ENCODE measurements at regions not wholly inside any gene's neighbourhood (a gene's known extent, or its start where the extent isn't known, plus 50 kb on each side); places are given as distances from the start of the nearest gene placed in this dataset.

- no peak overlapping the region for H3K4me2 ChIP-seq (replicated peaks; ENCODE audit: low read depth, low read length, poor library complexity, severe bottlenecking)
- no peak overlapping the region for H3K4me3 Mint-ChIP-seq
- WGBS (ENCODE audit: insufficient coverage) = 100% methylated on average over 7 of the region's 8 CpGs
Observed at GRCh38 chr2:196537311-196537710, 102.2 kb upstream of the CCDC150 start.

DNA sequence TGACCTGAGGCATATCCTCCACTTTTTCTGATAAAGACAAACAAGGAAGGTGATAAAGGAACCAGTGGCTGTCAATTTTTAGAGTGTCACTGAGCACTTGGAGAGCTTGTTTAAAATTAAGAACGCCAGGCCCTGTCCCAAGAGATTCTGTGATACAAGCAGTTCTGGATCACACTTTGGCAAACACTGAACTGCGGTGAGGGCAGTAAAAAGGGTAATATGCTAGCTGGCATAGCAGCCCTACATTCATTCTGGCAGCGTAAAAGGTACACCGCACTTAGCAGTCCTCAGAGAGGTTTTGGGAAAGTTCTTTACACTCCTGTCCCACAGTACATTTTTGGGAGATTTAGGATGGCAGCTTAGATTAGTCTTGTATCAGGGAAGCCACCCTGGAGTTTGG is 101.3 kb upstream of the CCDC150 start:
- POLR2A ChIA-PET = no interaction called here

More at GRCh38 chr2:196537311-196537710, 102.2 kb upstream of the CCDC150 start:
- ATAC-seq (ENCODE audit: low read depth) (no peak), DNase-seq (no peak)
- Histone ChIP-seq H3K79me2 (ENCODE audit: control insufficient read depth, insufficient read depth, low read length) (no peaks in the 10 kb centered on the region), H2AFZ (ENCODE audit: insufficient read depth, low read depth, low read length, poor library complexity, severe bottlenecking) (no peak overlapping the region), H3K4me3 (ENCODE audit: control extremely low read depth in 1 of 5, extremely low read depth in 1 of 5, insufficient read depth in 1 of 5, low read depth in 2 of 5, low read length in 4 of 5) (no peak overlapping the region), H3K4me1 (ENCODE audit: control insufficient read depth in 2 of 2, insufficient read depth in 2 of 2, low read length in 2 of 2) (no peaks in the 10 kb centered on the region), H3K36me3 (replicated peaks in 1 of 2; ENCODE audit: control extremely low read depth in 1 of 2, control insufficient read depth in 1 of 2, extremely low read depth in 1 of 2, insufficient read depth in 2 of 2, low read length in 1 of 2) (no peaks in the 10 kb centered on the region), H4K20me1 (ENCODE audit: control insufficient read depth, insufficient read depth, low read length, poor library complexity, severe bottlenecking) (no peaks in the 10 kb centered on the region), H3K9me3 (ENCODE audit: control extremely low read depth in 1 of 3, control insufficient read depth in 2 of 3, insufficient read depth in 1 of 3, low read length in 2 of 3) (no peaks in the 10 kb centered on the region), H3K9ac (ENCODE audit: low read length) (no peak overlapping the region), H3K27ac (ENCODE audit: low read length in 2 of 2) (no peak overlapping the region), H3K27me3 (replicated peaks in 1 of 4; ENCODE audit: control extremely low read depth in 1 of 4, control insufficient read depth in 3 of 4, insufficient read depth in 4 of 4, low read length in 3 of 4) (no peaks in the 10 kb centered on the region)
- CTCF ChIA-PET = no interaction called here
- POLR2A ChIA-PET = no interaction called here
- Mint-ChIP-seq H3K9me3 (ENCODE audit: insufficient read depth) (no peaks in the 10 kb centered on the region), H3K27me3 (peaks cover 9% of the 10 kb centered on the region), H3K27ac (no peak overlapping the region), H3K4me1 (no peaks in the 10 kb centered on the region)
- TF ChIP-seq, protein P1, sequence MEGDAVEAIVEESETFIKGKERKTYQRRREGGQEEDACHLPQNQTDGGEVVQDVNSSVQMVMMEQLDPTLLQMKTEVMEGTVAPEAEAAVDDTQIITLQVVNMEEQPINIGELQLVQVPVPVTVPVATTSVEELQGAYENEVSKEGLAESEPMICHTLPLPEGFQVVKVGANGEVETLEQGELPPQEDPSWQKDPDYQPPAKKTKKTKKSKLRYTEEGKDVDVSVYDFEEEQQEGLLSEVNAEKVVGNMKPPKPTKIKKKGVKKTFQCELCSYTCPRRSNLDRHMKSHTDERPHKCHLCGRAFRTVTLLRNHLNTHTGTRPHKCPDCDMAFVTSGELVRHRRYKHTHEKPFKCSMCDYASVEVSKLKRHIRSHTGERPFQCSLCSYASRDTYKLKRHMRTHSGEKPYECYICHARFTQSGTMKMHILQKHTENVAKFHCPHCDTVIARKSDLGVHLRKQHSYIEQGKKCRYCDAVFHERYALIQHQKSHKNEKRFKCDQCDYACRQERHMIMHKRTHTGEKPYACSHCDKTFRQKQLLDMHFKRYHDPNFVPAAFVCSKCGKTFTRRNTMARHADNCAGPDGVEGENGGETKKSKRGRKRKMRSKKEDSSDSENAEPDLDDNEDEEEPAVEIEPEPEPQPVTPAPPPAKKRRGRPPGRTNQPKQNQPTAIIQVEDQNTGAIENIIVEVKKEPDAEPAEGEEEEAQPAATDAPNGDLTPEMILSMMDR (IDR thresholded peaks at IDR 0.05) = no peak
- TF ChIP-seq EZH2 (IDR thresholded peaks at IDR 0.05; ENCODE audit: borderline replicate concordance, insufficient read depth, low read depth, low read length, poor library complexity, severe bottlenecking) = no peak
- intact Hi-C loops (cut with micrococcal nuclease) = no loop called here

More for the DNA sequence above, 101.3 kb upstream of the CCDC150 start:
- no peak for DNase-seq
- no peak overlapping the region for H3K4me2 ChIP-seq (replicated peaks; ENCODE audit: low read depth, low read length, poor library complexity, severe bottlenecking)
- no peak overlapping the region for H3K4me3 ChIP-seq (ENCODE audit: control extremely low read depth in 1 of 5, extremely low read depth in 1 of 5, insufficient read depth in 1 of 5, low read depth in 2 of 5, low read length in 4 of 5)
- H3K4me1 ChIP-seq (ENCODE audit: control insufficient read depth in 2 of 2, insufficient read depth in 2 of 2, low read length in 2 of 2) = no peaks in the 10 kb centered on the region
- no peaks in the 10 kb centered on the region for H3K79me2 ChIP-seq (ENCODE audit: control insufficient read depth, insufficient read depth, low read length)
- intact Hi-C loops (cut with micrococcal nuclease) = no loop called here
- H3K9me3 Mint-ChIP-seq (ENCODE audit: insufficient read depth) = no peaks in the 10 kb centered on the region
- H3K27me3 ChIP-seq (replicated peaks in 1 of 4; ENCODE audit: control extremely low read depth in 1 of 4, control insufficient read depth in 3 of 4, insufficient read depth in 4 of 4, low read length in 3 of 4) = no peaks in the 10 kb centered on the region
- H3K27ac Mint-ChIP-seq = no peak overlapping the region
- peaks cover 9% of the 10 kb centered on the region for H3K27me3 Mint-ChIP-seq
- no peak overlapping the region for H2AFZ ChIP-seq (ENCODE audit: insufficient read depth, low read depth, low read length, poor library complexity, severe bottlenecking)
- no peak overlapping the region for H3K27ac ChIP-seq (ENCODE audit: low read length in 2 of 2)
- no peak for ATAC-seq (ENCODE audit: low read depth)
- TF ChIP-seq, protein P1 (IDR thresholded peaks at IDR 0.05) = no peak
- no peak for TF ChIP-seq EZH2 (IDR thresholded peaks at IDR 0.05; ENCODE audit: borderline replicate concordance, insufficient read depth, low read depth, low read length, poor library complexity, severe bottlenecking)
- no peak overlapping the region for H3K9ac ChIP-seq (ENCODE audit: low read length)
- WGBS (ENCODE audit: insufficient coverage) = 100% methylated on average over 2 of the region's 4 CpGs
- H3K4me1 Mint-ChIP-seq = no peaks in the 10 kb centered on the region
- CTCF ChIA-PET = interaction anchor here (1.0 kb wide), 1 partner anchor 12 kb away, joined by 4 read pairs; no protein-coding TSS in a partner anchor
- no peaks in the 10 kb centered on the region for H3K36me3 ChIP-seq (replicated peaks in 1 of 2; ENCODE audit: control extremely low read depth in 1 of 2, control insufficient read depth in 1 of 2, extremely low read depth in 1 of 2, insufficient read depth in 2 of 2, low read length in 1 of 2)
- H3K4me3 Mint-ChIP-seq = no peak overlapping the region
- H3K9me3 ChIP-seq (ENCODE audit: control extremely low read depth in 1 of 3, control insufficient read depth in 2 of 3, insufficient read depth in 1 of 3, low read length in 2 of 3) = no peaks in the 10 kb centered on the region
- H4K20me1 ChIP-seq (ENCODE audit: control insufficient read depth, insufficient read depth, low read length, poor library complexity, severe bottlenecking) = no peaks in the 10 kb centered on the region
